Fibroblast of skin of right quadriceps (primary cell): ENCODE measurements at regions not wholly inside any gene's neighbourhood (a gene's known extent, or its start where the extent isn't known, plus 50 kb on each side); places are given as distances from the start of the nearest gene placed in this dataset.
A peak's percentile ranks its signal among the peaks of the same experiment; 100 is the strongest.

Experiments used
- DNase-seq: peaks from one replicate; pipeline ENCODE4 v3.0.0-alpha.2; 2013

DNA sequence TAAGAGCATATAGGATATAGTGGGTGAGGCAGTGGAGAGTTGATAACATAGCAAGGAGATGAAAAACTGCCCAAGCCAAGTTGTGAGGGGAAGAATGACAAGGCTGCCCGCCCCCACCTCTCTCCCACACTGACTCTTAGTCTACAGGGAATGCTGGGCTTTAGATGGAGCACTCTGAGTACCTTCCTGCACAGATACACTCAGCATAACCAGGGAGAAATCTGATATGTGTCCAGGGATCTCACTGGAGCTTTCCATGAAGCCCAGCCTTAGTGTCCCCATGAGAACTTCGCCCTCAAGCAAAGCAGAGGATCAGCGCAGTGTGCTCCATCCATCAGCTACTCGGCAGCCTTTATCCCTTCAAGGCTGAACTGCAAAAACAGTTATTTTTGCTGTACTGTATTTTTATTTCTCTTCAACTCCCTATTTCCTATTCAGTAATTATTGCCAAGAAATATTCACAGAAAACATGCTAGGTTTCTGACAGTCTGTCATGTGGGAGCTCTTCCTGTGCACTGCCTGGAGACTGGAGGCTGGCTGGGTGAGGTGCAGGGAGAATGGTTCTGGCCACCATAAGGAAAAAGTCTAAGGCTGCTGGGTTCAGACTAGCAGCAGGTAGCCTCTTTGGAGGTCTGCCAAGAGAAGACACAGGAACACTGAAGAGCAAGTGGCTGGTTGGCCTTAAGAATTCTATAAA is 475.2 kb upstream of the PPP2R3A start:
- DNase-seq = no peak

DNA sequence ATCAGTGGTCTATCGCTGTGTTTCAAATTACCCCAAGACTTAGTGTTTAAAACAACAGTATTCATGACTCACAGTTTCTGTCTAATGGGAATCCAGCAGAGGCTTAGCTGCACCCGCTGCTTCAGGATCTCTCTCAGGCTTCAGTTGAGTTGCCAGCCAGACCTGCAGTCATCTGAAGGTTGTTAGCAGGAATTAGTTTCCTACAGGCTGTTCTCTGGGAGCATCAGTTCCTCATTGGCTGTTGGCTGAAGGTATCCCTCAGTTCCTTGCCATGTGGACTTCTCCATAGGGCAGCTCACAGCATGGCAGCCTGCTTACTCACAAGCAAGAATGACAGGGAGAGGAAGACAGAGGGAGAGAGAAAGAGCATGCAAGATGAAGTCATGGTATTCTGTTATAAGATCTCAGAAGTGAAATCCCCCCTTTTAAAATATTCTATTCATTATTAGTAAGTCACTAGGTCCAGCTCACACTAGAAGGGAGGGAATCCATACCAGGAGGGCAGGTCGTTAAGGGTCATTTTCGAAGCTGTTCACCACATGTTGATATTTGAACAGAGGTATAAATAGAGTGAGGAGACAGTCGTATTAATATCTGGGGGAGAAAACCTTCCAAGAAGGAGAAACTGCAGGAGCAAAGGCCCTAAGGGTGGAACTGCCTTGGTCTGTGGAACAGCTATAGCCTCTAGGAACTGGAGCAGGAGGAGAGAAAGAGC is 473.9 kb upstream of the PPP2R3A start:
- DNase-seq = peak; percentile 54

GRCh38 chr3:135495891-135496290 is 469.6 kb upstream of the PPP2R3A start:
- DNase-seq = no peak

DNA sequence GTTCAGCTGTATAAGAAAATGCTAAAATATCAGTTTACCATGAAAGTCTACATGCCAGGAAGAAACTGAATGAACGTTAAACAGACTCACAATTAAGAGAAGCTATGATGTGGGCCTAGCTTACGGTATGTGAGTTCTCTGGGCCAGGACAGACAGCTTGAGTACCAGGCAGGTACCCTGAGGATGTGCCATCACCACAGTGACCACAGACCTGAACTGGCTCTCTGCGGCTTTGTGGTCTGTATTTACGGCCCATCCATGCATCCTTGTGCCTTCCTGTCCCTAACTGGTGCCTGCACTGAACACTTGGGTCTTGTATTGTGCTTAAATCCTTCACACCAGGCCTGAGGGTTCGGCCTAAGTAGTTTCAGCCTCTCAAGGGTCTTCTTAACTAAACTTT is 467.5 kb upstream of the PPP2R3A start:
- no peak for DNase-seq

DNA sequence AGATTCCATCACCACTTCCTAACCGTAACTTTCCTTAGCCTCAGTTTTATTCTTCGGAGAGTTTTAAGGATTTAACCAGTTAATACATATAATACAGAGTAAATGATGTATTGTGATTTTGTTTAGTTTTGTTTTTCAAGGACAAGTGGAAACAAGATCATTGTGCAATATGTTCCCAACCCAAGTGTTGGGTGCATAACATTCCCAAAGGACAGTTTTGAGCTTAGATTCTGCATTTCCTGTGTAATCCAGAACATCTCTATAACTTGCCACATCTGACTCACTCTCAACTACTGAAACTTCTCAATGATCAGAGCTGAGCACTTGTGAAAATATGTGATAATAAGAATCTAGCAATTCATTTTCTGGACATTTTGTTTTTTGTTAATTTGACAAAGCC is 466.1 kb upstream of the PPP2R3A start:
- DNase-seq = no peak

- no peak for DNase-seq
These were observed 465.5 kb upstream of the PPP2R3A start for GRCh38 chr3:135500034-135500433.

- DNase-seq = no peak
These were observed 462.3 kb upstream of the PPP2R3A start for GRCh38 chr3:135503065-135503759.

- peak; percentile 67 for DNase-seq
These were observed 461.5 kb upstream of the PPP2R3A start for GRCh38 chr3:135503760-135504686.

GRCh38 chr3:135513106-135514059 is 452.1 kb upstream of the PPP2R3A start:
- DNase-seq = peak; percentile 67

DNA sequence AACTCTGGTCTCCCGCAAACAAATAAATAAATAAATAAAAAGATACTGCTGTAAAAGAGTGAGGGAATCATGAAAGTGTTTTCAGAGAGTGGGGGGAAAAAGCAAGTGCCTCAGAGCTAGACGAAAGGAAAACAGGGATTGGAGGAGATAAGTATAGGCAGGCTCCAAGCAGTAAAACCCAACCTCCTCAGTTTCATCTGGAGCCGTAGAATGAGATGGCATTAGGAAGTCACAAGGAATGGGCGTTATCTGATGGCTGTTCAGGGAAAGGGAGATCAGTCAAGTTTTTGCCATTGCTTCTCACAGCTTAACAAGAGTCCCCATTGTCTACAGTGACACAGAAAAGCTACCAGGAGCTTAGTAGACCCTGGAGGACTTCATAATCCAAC is 451.5 kb upstream of the PPP2R3A start:
- no peak for DNase-seq

GRCh38 chr3:135516143-135516542 is 449.4 kb upstream of the PPP2R3A start:
- DNase-seq = peak; percentile 64

- no peak for DNase-seq
These were observed 437.0 kb upstream of the PPP2R3A start for GRCh38 chr3:135528413-135529015.

DNA sequence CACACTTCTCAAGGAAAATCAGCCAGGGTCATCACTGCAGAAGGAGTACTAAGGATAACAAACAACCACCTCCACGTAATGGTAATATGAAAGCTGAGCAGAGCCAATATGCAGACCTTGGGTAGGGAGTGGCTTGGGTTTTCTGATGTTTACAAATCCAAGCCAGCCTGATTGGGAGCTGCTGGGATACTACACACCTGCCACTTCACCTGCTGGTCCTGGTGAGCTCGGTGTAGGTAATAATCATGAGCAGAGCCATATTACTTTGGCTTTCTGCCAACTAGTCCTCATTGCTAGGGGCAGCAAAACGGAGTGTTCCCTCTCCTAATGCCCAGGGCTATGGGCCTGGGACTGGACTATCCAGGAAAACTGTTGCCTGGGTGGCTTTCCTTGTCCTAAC is 433.5 kb upstream of the PPP2R3A start:
- DNase-seq = no peak

- no peak for DNase-seq
These were observed 427.4 kb upstream of the PPP2R3A start for GRCh38 chr3:135538123-135538522.

DNA sequence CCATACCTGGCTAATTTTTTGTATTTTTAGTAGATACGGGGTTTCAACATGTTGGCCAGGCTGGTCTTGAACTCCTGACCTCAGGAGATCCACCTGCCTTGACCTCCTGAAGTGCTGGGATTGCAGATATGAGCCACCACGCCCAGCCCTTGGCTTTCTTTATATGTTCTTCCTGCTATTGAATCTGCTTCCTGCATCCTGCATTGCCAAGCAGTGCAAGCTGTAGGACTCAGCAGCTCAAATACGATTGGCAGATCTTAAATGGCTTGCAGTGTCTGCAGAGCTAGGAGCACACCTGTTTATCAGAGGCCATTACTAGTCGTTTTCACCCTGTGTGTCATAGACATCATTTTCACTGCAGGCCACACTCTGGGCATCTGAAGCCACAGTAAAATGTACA is 426.2 kb upstream of the PPP2R3A start:
- DNase-seq = no peak

DNA sequence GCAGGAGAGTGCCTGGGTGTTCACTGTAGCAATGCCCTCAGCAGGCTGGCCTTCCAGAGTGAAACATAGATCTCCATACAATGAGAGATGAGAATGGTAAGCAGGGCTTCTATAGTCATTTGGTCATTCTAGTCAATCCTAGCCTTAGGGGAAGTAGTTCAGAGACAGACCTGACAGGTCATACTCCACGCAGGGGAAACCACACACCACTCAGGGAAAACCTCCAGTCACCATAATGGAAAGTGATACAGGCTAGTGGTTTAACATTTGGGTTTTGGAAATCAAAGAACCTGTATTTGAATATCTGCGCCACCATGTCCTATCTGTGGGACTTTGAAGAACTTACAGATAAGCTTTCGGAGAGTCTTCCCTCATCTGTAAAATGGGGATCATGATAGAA is 425.7 kb upstream of the PPP2R3A start:
- no peak for DNase-seq

- no peak for DNase-seq
These were observed 415.5 kb upstream of the PPP2R3A start for GRCh38 chr3:135549928-135550494.

GRCh38 chr3:135556174-135556573 is 409.4 kb upstream of the PPP2R3A start:
- peak; percentile 26 for DNase-seq

- no peak for DNase-seq
These were observed 407.3 kb upstream of the PPP2R3A start for GRCh38 chr3:135558150-135558783.

DNA sequence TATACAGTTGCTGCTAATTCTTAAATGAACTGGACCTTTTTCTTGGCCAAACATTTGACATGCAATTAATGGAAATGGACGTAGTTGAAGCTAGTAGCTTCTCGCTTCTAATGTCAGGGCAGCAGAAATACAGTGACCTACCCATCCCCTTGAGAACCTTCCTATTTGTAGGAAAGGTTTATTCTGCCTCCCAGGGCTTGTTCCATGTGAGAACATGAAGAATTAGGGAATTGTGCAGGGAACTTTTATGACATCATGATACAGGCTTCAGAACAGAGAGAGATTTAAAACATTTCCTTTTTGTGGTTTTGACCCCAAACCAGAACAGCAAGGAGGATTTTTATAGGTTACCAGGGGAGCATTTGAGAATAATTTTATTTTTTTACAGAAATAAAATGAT is 406.6 kb upstream of the PPP2R3A start:
- peak; percentile 1 for DNase-seq
